HG02840 (cell line): ENCODE measurements at regions not wholly inside any gene's neighbourhood (a gene's known extent, or its start where the extent isn't known, plus 50 kb on each side); places are given as distances from the start of the nearest gene placed in this dataset.
"Not testable (repeated sequence)": the region's sequence is repeated elsewhere in the genome, so short reads cannot be mapped to it uniquely, and the experiment has no call there.

Experiments
- ATAC-seq: cut with Tn5 transposase; IDR thresholded peaks from one replicate; pipeline ENCODE4 v1.9.1; 2021; ENCODE audit warnings: mild to moderate bottlenecking, moderate library complexity, moderate number of reproducible peaks; ENCODE audit not compliant: unreplicated experiment, low FRiP score

DNA sequence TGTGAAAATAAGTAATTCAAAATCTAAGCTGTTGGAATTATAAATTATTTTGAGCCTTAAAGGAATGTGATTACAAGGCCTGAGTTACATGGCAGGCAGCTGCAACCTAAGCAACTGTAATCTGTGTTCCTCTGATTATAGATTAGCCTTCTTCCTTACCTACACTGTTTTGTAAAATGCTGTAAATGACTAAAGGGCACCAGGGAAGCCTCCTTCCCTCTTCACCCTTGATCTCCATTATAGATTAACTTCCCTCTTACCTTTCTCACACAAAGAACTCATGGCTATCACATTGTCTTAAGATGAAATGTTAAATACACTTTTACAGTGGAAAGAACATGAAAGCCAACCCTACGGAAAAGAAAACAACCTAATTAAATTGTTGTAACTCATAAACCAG lies 423.7 kb upstream of the KLF12 start:
- no peak for ATAC-seq

DNA sequence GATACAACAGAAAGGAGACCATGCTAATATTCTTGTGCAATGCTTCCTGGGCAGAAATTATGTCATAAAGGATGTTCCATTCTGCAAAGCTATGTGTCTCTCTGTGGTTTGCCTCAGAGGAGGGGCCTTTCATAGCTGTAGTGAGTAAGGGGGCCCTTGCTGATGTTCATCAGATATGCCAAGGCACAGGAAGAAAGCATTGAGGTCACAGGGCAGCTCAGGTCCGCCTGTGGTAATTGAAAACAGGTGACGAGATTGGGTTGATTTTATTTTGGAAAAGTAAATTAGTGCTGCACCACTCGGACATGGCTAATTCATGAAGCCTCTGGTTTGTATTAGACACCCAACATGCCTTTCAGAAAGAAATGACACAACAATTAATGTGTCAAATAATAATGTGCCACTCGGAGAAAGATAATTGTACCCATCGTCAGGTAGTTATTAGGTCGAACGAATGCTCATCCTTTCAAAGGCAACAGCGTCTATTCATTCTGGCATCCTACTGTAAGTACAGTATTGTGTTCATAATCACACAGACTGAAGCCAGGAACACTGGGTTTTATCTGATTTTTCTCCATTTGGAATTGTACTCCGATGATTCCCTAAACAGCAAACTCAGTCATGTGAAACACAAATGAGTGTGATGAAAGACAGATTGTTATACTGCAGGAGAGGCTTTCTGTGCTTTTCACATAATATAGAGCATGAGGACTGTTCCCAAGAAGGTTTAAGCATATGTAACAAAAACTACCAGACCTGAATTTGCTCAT lies 421.6 kb upstream of the KLF12 start:
- no peak for ATAC-seq

DNA sequence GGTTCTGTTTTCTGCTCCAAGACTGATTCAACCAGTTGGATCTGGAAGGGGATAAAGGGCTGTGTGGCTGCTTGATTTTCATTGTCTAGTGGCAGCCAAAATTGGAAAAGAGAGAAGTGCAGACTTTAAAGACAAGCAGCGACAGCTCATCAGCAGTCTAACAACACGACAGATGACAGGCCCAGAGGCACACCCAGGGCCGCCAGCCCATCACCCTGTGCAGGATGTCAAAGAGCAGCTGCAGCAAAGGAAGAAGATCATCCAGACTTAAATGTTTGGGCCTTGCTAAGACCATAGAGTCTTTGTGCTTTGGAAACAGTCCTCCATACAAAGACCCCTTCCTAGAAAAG lies 421.0 kb upstream of the KLF12 start:
- no peak for ATAC-seq

DNA sequence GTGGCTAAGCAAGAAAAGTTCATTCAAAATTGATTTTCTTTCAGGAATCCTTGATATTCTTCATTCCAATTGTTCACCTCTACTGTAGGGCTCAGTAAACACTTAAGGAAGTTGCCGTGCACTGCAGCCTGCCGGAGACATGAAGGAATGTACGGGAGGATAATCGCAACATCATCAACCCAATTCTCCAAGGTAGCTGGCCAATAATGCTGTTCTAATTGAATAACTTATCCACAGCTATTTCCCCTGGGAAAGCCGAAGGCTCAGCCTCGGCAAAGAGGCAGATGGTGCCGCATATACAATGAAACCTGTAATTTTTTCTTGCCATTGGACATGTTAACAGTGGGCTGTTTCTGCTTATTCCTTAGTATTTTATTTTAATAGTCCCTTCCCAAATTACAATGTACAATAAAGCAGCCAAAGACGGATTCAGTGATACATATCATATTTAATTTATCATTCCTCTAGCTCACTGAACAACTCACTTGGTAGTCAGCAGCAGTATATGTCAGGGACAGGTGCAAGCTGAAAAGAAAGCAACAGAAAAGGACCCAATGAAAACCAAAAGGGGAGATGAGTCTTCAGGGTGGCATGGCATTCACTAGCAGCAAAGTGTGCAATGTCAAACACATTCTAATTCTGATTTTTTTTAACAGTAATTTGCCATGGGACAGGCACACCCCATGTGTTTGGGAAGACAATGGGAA lies 420.5 kb upstream of the KLF12 start:
- ATAC-seq = no peak

GRCh38 chr13:74550039-74550438 lies 415.8 kb upstream of the KLF12 start:
- ATAC-seq = no peak

DNA sequence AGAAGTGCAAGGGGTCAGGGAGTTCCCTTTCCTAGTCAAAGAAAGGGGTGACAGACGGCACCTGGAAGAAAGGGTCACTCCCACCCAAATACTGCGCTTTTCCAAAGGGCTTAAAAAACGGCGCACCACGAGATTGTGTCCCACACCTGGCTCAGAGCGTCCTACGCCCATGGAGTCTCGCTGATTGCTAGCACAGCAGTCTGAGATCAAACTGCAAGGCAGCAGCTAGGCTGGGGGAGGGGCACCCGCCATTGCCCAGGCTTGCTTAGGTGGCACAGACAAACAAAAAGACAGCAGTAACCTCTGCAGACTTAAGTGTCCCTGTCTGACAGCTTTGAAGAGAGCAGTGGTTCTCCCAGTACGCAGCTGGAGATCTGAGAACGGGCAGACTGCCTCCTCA lies 402.4 kb upstream of the KLF12 start:
- not testable (repeated sequence) for ATAC-seq

GRCh38 chr13:74533226-74533625 lies 399.0 kb upstream of the KLF12 start:
- no peak for ATAC-seq

DNA sequence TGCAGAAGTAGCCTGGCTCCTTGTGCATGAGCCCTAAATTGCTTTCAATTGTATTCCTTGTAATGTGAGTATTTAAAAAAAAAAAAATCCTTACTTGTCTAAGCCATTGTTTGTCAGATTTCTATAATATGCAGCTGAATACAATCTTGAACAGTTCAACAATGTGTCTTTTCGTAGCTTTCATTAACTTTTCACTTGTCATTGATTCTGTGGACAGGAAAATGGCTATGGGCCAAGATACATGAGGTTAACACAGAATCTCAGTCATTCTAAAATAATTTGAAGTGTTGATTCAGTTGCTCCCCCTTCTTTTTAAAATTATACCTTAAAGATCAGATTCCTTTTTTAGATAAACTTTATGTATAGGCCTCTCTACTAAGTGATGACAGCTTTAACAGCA lies 395.8 kb upstream of the KLF12 start:
- no peak for ATAC-seq

GRCh38 chr13:74528734-74529513 lies 394.7 kb upstream of the KLF12 start:
- ATAC-seq = no peak

DNA sequence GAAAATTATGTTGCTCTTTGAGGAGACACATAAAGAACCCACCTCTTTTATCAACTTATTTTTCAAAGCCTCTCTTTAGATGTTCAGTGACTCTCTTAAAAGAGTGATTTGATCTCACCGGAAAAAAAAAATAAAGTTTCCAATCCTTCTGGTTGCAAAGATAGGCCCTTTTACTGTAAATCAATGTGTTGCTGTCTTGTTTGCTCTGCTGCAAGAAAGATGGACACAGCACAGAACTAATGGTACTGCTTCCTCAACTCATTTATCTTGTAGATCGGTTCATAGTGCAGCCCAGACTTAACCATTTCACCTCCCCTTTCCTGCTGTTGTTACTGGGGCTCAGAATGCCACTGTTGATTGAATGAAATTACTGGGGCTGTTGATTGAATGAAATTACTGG lies 388.9 kb upstream of the KLF12 start:
- no peak for ATAC-seq

- ATAC-seq = no peak
These were observed 377.3 kb upstream of the KLF12 start for GRCh38 chr13:74511523-74511922.

- no peak for ATAC-seq
These were observed 353.0 kb upstream of the KLF12 start for GRCh38 chr13:74487091-74487722.

DNA sequence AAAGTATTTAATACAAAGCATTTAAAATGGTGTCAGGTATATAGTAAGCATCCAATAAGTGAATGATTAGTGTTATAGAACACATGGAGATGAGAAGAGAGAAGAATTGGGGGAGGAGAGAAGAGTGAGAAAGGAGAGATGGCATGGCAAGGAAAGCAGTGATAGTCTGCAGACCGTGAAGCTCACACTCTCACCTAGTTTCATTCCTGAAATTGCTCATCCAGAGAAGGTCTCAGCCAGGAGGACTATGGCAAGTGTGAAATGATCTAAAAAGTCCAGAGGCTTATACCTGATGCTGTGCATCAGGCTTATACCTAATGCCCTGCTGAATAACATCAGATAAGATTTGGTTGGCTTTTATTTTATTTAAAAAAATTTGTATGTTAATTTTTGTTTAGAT lies 351.6 kb upstream of the KLF12 start:
- no peak for ATAC-seq

DNA sequence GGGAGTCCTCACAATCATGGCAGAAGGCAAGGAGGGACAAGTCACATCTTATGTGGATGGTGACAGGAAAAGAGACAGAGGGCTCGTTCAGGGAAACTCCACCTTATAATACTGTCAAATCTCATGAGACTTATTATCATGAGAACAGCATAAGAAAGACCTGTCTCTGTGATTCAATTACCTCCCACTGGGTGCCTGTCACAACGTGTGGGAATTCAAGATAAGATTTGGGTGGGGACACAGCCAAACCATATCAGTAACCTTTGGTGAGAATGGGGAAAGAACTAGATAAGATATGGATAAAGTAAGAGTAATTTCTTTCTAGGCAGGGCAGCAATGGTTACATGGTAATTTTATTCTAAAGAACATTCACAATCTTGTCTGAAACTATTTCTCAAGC lies 344.9 kb upstream of the KLF12 start:
- ATAC-seq = no peak

- ATAC-seq = no peak
These were observed 342.6 kb upstream of the KLF12 start for GRCh38 chr13:74476788-74477187.

- ATAC-seq = no peak
These were observed 342.2 kb upstream of the KLF12 start for GRCh38 chr13:74476365-74476764.

DNA sequence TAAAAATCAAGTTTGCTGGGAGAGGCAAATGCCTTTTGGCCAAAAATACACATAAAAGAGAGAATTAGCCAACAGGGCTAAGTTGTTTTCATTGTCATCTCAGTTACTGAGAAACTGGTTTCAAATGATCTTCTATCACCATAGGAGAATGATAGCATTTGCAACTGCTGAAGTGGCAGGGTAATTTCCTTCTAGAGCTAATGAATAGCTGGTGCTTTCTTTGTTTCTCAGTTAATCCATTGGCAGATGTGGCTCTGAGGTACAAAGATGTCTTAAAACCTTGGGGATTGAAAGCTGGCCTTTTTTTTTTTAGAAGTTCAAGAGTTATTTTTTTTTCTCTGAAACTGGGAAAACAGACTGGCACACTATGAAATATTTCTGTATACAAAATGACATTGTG lies 332.7 kb upstream of the KLF12 start:
- no peak for ATAC-seq

GRCh38 chr13:74466020-74466419 lies 331.8 kb upstream of the KLF12 start:
- no peak for ATAC-seq

- ATAC-seq = no peak
These were observed 331.1 kb upstream of the KLF12 start for GRCh38 chr13:74465271-74465670.

DNA sequence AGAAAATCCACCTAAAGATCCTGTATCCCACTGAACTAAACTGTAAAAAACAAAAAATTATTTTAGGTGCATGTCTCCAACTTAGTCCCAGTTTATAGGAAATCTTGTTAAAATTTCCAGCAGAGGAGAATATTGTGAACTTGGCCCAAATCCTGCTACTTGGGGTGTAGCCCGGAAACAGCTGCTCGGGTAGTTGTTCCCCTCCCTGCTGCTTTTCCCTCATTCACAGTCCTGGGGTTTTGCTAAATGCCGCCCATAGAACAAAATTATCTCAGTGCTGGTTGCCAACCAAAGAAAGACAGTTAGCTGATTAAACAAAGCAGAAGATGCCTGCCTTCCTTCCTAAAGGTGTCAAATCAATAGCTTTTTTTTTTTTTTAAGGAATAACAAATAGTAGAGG lies 330.5 kb upstream of the KLF12 start:
- no peak for ATAC-seq

DNA sequence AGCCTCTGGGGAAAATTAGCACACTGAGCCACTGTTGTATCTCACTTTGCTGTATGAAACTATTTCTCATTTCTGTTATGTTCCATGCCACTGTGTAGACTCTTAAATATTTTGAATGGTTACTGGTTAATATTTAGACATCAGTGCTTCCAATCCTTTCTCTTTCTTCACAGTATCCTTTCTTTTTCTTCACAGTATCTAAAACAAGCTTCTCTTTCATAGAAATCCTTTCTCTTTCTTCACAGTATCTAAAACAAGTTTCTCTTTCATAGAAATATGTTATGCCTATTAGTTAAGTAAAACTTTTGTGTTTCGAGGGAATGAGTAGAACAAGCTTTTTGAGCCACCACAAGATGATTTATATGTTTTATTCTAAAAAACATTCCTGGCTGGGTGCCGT lies 326.8 kb upstream of the KLF12 start:
- no peak for ATAC-seq
